ENCODE measurements at regions not wholly inside any gene's neighbourhood (a gene's known extent, or its start where the extent isn't known, plus 50 kb on each side); places are given as distances from the start of the nearest gene placed in this dataset.
"Not testable (repeated sequence)": the region's sequence is repeated elsewhere in the genome, so short reads cannot be mapped to it uniquely, and the experiment has no call there.

DNA sequence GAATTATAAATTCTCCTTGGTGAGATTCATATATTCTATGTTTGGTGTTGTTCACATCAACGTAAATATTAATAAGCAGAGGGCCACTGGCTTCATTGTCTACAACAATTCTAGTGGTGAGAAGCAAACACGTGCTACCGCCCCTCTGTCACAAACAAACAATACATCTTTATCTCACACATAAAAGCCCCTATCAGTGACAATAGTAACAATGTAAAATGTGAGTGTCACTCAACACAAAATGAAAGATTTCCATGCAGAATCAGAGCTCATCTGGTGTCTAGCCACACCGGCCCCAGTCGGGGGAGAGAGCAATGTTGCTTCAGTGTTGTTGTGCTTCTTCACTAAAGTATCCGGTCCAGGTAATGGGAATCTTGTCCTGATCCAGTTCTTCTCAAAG, 932.6 kb downstream of the SOCS6 start:
- no peak for DNase-seq (ENCODE audit: low read depth)
- no peak overlapping the region for H3K4me3 ChIP-seq (ENCODE audit: control insufficient read depth, low read depth, low read length)
- no peak for TF ChIP-seq CTCF (IDR thresholded peaks at IDR 0.05; ENCODE audit: control insufficient read depth, insufficient read depth, low read depth, low read length, missing control alignments)

DNA sequence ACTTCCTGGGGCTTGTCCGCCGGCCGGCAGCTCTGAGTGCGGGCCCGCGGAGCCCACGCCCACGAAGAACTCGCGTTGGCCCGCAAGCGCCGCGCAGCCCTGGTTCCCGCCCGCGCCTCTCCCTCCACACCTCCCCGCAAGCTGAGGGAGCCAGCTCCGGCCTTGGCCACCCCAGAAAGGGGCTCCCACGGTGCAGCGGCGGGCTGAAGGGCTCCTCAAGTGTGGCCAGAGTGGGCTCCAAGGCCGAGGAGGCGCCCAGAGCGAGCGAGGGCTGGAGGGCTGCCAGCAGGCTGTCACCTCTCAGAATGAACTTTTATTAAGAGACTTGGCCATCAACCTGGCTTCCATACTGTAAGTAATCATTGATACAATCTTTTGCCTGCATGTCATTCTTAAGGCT, 923.9 kb downstream of the SOCS6 start:
- DNase-seq (ENCODE audit: low read depth): not testable (repeated sequence)

DNA sequence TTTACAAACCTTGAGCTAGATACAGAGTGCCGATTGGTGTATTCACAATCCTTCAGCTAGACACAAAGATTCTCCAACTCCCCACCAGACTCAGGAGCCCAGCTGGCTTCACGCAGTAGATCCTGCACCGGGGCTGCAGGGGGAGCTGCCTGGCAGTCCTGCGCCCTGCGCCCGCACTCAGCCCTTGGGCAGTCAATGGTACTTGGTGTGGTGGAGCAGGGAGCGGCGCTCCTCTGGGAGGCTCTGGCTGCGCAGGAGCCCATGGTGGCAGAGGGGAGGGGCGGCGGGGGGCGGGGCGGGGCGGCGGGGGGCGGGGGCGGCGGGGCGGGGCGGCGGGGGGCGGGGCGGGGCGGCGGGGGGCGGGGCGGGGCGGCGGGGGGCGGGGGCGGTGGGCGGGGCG, 923.4 kb downstream of the SOCS6 start:
- no peak for DNase-seq (ENCODE audit: low read depth)
- TF ChIP-seq CTCF (IDR thresholded peaks at IDR 0.05; ENCODE audit: control insufficient read depth, insufficient read depth, low read depth, low read length, missing control alignments): no peak
- no peak overlapping the region for H3K4me3 ChIP-seq (ENCODE audit: control insufficient read depth, low read depth, low read length)

More for the DNA sequence above, 923.9 kb downstream of the SOCS6 start:
- H3K4me3 ChIP-seq (ENCODE audit: control insufficient read depth, low read depth, low read length): not testable (repeated sequence)

GRCh38 chr18:71209944-71210343, 921.1 kb downstream of the SOCS6 start:
- no peak for DNase-seq (ENCODE audit: low read depth)
- no peak for TF ChIP-seq CTCF (IDR thresholded peaks at IDR 0.05; ENCODE audit: control insufficient read depth, insufficient read depth, low read depth, low read length, missing control alignments)

GRCh38 chr18:71194438-71194837, 905.6 kb downstream of the SOCS6 start:
- H3K4me3 ChIP-seq (ENCODE audit: control insufficient read depth, low read depth, low read length): no peak overlapping the region
- no peak for DNase-seq (ENCODE audit: low read depth)
- TF ChIP-seq CTCF (IDR thresholded peaks at IDR 0.05; ENCODE audit: control insufficient read depth, insufficient read depth, low read depth, low read length, missing control alignments): no peak

More at GRCh38 chr18:71209944-71210343, 921.1 kb downstream of the SOCS6 start:
- no peak overlapping the region for H3K4me3 ChIP-seq (ENCODE audit: control insufficient read depth, low read depth, low read length)

DNA sequence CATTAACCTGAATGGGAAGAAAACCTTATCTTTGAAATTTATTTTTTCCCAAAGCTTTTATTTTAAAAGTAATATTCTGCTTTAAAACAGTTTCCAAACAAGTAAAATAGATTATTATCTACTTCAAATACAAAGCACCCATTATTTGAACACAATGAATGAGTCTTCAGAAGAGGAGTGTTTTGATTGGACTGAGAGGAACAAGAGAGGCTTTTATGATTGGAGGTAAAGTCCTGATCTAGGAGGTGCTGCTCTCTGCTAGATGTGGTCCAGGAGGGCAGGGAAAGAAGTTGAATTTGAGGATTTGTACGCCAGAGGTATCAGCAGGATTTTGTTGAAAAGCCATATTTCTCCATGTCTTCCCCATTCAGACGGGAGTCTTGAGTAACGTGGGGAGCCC, 900.7 kb downstream of the SOCS6 start:
- no peak overlapping the region for H3K4me3 ChIP-seq (ENCODE audit: control insufficient read depth, low read depth, low read length)
- TF ChIP-seq CTCF (IDR thresholded peaks at IDR 0.05; ENCODE audit: control insufficient read depth, insufficient read depth, low read depth, low read length, missing control alignments): no peak
- DNase-seq (ENCODE audit: low read depth): no peak

GRCh38 chr18:71168557-71169145, 879.8 kb downstream of the SOCS6 start:
- no peak for TF ChIP-seq CTCF (IDR thresholded peaks at IDR 0.05; ENCODE audit: control insufficient read depth, insufficient read depth, low read depth, low read length, missing control alignments)
- no peak for DNase-seq (ENCODE audit: low read depth)
- no peak overlapping the region for H3K4me3 ChIP-seq (ENCODE audit: control insufficient read depth, low read depth, low read length)
